KMS-11 (cell line): ENCODE measurements at regions not wholly inside any gene's neighbourhood (a gene's known extent, or its start where the extent isn't known, plus 50 kb on each side); places are given as distances from the start of the nearest gene placed in this dataset.

Experiments
- H2AFZ ChIP-seq: fragments of 200-600 bp; sonication (generic); 2 replicates; pipeline ENCODE4 v1.6.1; 2016; ENCODE audit warnings: antibody characterized with exemption, mixed run types, low read depth
- H3K27ac ChIP-seq: fragments of 200-600 bp; sonication (generic); 2 replicates; pipeline ENCODE4 v1.6.1; 2016; ENCODE audit warnings: mild to moderate bottlenecking, mixed run types
- H3K27me3 ChIP-seq: fragments of 200-600 bp; sonication (generic); 2 replicates; pipeline ENCODE4 v1.6.1; 2017; ENCODE audit warnings: mild to moderate bottlenecking, low read depth, mixed run types, moderate library complexity; ENCODE audit not compliant: insufficient read depth
- H3K36me3 ChIP-seq: fragments of 200-600 bp; sonication (generic); 2 replicates; pipeline ENCODE4 v1.6.1; 2017; ENCODE audit warnings: mild to moderate bottlenecking, mixed run types; ENCODE audit not compliant: insufficient read depth
- H3K4me1 ChIP-seq: fragments of 200-600 bp; sonication (generic); 2 replicates; pipeline ENCODE4 v1.6.1; 2016; ENCODE audit warnings: mild to moderate bottlenecking, low read depth, mixed run types; ENCODE audit not compliant: poor library complexity, severe bottlenecking
- H3K4me2 ChIP-seq: fragments of 200-600 bp; sonication (generic); 2 replicates; pipeline ENCODE4 v1.7.0; 2016; ENCODE audit warnings: mild to moderate bottlenecking, mixed run types
- H3K4me3 ChIP-seq: fragments of 200-600 bp; sonication (generic); IDR thresholded peaks from 2 replicates; pipeline ENCODE4 v1.6.1; 2017; ENCODE audit warnings: low read depth, low read length, mixed read lengths; ENCODE audit not compliant: insufficient read depth
- H3K79me2 ChIP-seq: fragments of 200-600 bp; sonication (generic); 2 replicates; pipeline ENCODE4 v1.6.1; 2016; ENCODE audit warnings: low read depth, mixed run types; ENCODE audit not compliant: insufficient read depth
- H3K9ac ChIP-seq: fragments of 200-600 bp; sonication (generic); 2 replicates; pipeline ENCODE4 v1.6.1; 2016; ENCODE audit warnings: mild to moderate bottlenecking, mixed run types
- H4K20me1 ChIP-seq: fragments of 200-600 bp; sonication (generic); 2 replicates; pipeline ENCODE4 v1.6.1; 2016; ENCODE audit warnings: mild to moderate bottlenecking, mixed run types; ENCODE audit not compliant: insufficient read depth
- TF ChIP-seq, protein P1 (sequence below): fragments of 200-600 bp; sonication (generic); conservative IDR thresholded peaks from 2 replicates; pipeline ENCODE4 v1.6.1; 2017; ENCODE audit warnings: low read depth, mild to moderate bottlenecking, antibody characterized with exemption, low read length, moderate library complexity, mixed read lengths

DNA sequence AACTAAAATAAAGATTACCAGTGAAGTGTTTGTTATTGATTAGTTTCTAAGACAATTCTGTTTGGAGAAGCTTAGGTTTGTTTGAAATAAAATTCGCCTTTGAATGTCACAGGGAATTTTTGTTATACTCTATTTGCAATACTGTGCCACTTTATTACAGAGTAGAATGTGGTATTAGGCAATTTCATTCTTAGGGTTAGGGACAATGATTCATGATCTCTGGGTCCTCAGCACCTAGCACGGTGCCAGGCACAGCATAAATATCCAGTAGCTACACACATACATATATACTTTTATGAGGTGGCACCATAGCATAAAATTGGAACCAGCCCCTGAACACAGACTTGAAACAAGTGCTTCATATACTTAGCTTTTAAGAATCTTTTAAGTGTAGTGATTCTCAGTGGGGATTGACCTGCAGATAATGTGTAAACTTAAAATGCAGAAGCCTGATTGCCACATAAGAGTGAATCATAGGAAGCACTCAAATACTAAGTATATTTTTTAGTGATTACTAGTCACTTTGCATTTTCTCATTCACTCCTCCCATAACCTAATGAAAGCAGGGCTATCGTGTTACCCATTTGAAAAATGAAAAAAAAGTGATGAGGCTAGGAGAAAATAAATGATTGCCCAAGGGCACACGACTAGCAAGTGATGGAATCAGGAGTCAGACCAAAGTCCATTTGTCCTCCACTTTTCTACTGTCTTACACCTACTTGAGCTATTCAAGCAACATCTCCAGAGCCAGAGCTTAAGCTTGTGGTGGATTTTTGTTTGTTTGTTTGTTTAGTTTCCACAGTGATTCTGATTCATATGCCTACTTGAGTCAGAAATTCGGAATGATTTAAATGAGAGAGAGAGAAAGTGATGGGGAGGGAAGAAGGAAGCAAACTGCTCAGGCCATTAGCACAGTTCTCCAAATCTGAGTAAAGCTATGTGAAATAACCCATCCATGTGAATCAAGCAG lies 366.0 kb upstream of the FGF13 start:
- no peak overlapping the region for H3K4me2 ChIP-seq

DNA sequence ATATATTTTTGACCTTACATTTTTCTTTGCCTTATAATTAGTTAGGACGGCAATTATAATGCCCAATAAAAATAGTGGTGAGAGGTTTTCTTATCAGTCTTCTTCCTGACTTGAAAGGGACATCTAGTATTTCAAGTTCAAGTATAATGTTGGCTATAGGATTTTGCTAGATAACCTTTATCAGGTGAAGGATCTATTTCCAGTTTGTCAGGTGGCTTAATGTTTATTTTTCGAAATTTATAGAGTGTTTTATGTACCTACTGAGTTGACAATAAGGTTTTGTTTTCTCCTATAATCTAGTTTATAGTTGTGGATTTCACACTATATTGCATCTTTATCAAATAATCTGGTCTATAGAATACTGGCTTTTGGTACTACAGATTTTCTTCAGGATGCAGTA lies 351.8 kb upstream of the FGF13 start:
- Histone ChIP-seq H3K9ac (no peak overlapping the region), H3K27me3 (no peaks in the 10 kb centered on the region), H3K4me1 (no peaks in the 10 kb centered on the region), H3K79me2 (no peaks in the 10 kb centered on the region), H3K27ac (no peak overlapping the region), H4K20me1 (no peaks in the 10 kb centered on the region), H3K4me2 (no peak overlapping the region), H3K36me3 (no peaks in the 10 kb centered on the region), H2AFZ (no peak overlapping the region), H3K4me3 (no peak overlapping the region)
- TF ChIP-seq, protein P1, sequence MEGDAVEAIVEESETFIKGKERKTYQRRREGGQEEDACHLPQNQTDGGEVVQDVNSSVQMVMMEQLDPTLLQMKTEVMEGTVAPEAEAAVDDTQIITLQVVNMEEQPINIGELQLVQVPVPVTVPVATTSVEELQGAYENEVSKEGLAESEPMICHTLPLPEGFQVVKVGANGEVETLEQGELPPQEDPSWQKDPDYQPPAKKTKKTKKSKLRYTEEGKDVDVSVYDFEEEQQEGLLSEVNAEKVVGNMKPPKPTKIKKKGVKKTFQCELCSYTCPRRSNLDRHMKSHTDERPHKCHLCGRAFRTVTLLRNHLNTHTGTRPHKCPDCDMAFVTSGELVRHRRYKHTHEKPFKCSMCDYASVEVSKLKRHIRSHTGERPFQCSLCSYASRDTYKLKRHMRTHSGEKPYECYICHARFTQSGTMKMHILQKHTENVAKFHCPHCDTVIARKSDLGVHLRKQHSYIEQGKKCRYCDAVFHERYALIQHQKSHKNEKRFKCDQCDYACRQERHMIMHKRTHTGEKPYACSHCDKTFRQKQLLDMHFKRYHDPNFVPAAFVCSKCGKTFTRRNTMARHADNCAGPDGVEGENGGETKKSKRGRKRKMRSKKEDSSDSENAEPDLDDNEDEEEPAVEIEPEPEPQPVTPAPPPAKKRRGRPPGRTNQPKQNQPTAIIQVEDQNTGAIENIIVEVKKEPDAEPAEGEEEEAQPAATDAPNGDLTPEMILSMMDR = no peak

More for the DNA sequence above, 366.0 kb upstream of the FGF13 start:
- TF ChIP-seq, protein P1 = no peak
- Histone ChIP-seq H3K79me2 (no peaks in the 10 kb centered on the region), H3K4me1 (no peaks in the 10 kb centered on the region), H3K36me3 (no peaks in the 10 kb centered on the region), H4K20me1 (no peaks in the 10 kb centered on the region), H3K4me3 (no peak overlapping the region), H3K27ac (no peak overlapping the region), H3K9ac (no peak overlapping the region), H2AFZ (no peak overlapping the region), H3K27me3 (no peaks in the 10 kb centered on the region)

DNA sequence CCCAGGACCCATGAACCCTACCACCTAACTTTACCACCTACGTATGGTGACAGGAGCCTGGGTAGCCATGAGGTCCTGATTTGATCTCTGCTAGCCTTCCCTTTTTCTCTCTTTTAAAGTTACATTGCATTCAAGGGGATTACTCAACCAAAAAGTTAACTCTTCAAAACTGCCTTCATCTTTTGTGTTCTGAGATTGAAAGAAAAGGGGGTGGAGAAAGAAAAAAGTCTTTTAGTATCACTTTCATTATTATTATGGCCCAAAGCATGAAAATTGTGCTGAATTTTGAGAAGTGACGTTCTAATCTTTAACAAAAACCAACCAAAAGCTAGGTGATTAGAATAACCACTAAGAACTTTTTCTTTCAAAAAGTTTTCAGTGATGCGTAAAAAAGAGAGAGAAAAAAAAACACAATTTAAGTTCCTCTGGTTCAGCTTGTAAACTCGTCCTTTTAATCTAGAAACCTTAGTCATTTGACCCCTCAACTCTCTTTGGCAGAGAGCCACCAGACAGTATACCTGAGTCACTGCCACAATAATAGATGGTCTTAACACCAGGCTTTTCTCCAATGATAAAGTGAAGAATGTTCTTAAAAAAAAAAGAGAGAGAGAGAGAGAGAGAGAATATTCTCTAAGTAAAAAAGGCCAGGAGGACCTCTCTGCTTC lies 347.4 kb upstream of the FGF13 start:
- TF ChIP-seq, protein P1 = no peak
- Histone ChIP-seq H4K20me1 (no peaks in the 10 kb centered on the region), H3K4me2 (no peak overlapping the region), H3K27ac (no peak overlapping the region), H3K27me3 (no peaks in the 10 kb centered on the region), H3K9ac (no peak overlapping the region), H3K4me1 (no peaks in the 10 kb centered on the region), H3K36me3 (no peaks in the 10 kb centered on the region), H2AFZ (no peak overlapping the region), H3K79me2 (no peaks in the 10 kb centered on the region), H3K4me3 (no peak overlapping the region)

DNA sequence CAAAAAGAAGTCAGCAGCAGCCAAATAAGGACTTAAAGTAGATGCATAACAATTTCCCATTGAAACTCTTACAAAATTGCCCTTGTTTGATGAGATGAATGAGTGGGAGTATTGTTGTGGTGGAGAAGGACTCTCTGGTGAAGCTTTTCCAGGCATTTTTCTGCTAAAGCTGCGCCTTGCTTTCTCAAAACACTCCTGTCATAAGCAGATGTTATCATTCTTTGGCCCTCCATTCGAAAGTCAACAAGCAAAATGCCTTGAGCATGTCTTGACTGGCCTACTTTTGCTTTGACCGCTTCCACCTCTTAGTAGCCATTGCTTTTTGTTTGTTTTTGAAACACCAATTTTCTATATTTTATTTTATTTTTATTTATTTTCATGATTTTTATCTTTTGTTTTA lies 340.9 kb upstream of the FGF13 start:
- no peaks in the 10 kb centered on the region for H3K27me3 ChIP-seq
- no peak overlapping the region for H3K4me3 ChIP-seq
- no peaks in the 10 kb centered on the region for H4K20me1 ChIP-seq
- H2AFZ ChIP-seq = no peak overlapping the region
- no peaks in the 10 kb centered on the region for H3K36me3 ChIP-seq
- TF ChIP-seq, protein P1 = no peak
- no peaks in the 10 kb centered on the region for H3K4me1 ChIP-seq
- no peak overlapping the region for H3K27ac ChIP-seq
- H3K79me2 ChIP-seq = no peaks in the 10 kb centered on the region
- no peak overlapping the region for H3K9ac ChIP-seq
- H3K4me2 ChIP-seq = no peak overlapping the region
